ENCODE measurements at regions not wholly inside any gene's neighbourhood (a gene's known extent, or its start where the extent isn't known, plus 50 kb on each side); places are given as distances from the start of the nearest gene placed in this dataset.
A peak's percentile ranks its signal among the peaks of the same experiment; 100 is the strongest.

- TF ChIP-seq, protein P1, sequence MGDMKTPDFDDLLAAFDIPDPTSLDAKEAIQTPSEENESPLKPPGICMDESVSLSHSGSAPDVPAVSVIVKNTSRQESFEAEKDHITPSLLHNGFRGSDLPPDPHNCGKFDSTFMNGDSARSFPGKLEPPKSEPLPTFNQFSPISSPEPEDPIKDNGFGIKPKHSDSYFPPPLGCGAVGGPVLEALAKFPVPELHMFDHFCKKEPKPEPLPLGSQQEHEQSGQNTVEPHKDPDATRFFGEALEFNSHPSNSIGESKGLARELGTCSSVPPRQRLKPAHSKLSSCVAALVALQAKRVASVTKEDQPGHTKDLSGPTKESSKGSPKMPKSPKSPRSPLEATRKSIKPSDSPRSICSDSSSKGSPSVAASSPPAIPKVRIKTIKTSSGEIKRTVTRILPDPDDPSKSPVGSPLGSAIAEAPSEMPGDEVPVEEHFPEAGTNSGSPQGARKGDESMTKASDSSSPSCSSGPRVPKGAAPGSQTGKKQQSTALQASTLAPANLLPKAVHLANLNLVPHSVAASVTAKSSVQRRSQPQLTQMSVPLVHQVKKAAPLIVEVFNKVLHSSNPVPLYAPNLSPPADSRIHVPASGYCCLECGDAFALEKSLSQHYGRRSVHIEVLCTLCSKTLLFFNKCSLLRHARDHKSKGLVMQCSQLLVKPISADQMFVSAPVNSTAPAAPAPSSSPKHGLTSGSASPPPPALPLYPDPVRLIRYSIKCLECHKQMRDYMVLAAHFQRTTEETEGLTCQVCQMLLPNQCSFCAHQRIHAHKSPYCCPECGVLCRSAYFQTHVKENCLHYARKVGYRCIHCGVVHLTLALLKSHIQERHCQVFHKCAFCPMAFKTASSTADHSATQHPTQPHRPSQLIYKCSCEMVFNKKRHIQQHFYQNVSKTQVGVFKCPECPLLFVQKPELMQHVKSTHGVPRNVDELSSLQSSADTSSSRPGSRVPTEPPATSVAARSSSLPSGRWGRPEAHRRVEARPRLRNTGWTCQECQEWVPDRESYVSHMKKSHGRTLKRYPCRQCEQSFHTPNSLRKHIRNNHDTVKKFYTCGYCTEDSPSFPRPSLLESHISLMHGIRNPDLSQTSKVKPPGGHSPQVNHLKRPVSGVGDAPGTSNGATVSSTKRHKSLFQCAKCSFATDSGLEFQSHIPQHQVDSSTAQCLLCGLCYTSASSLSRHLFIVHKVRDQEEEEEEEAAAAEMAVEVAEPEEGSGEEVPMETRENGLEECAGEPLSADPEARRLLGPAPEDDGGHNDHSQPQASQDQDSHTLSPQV (IDR thresholded peaks at IDR 0.05), result no peak
Observed at GRCh38 chr2:150143087-150143536, 344.4 kb downstream of the RND3 start (continued).

- no peak for FAIRE-seq
- Histone ChIP-seq H3K27ac (ENCODE audit: extremely low read depth, low read depth, low read length) (no peak overlapping the region), H3K9me1 (ENCODE audit: control insufficient read depth, insufficient read depth, low read length) (no peaks in the 10 kb centered on the region), H3K27me3 (ENCODE audit: control insufficient read depth in 2 of 2, insufficient read depth in 2 of 2, low read length in 2 of 2) (no peaks in the 10 kb centered on the region), H3K4me1 (replicated peaks in 1 of 2; ENCODE audit: control insufficient read depth in 2 of 2, insufficient read depth in 2 of 2, low read length in 2 of 2) (no peaks in the 10 kb centered on the region), H3K9me3 (replicated peaks; ENCODE audit: control insufficient read depth, insufficient read depth, low read depth, low read length) (no peaks in the 10 kb centered on the region), H2AFZ (ENCODE audit: low read depth, low read length) (no peak overlapping the region), H3K4me2 (ENCODE audit: insufficient read depth, low read length) (no peak overlapping the region), H3K4me3 (no peak overlapping the region), H3K36me3 (ENCODE audit: control insufficient read depth, insufficient read depth, low read length) (no peaks in the 10 kb centered on the region), H4K20me1 (replicated peaks; ENCODE audit: control insufficient read depth, insufficient read depth, low read length) (no peaks in the 10 kb centered on the region), H3K79me2 (ENCODE audit: control insufficient read depth, insufficient read depth, low read length) (no peaks in the 10 kb centered on the region), H3K9ac (ENCODE audit: insufficient read depth in 1 of 2, low read depth in 2 of 2, low read length in 2 of 2) (no peak overlapping the region)
- DNase-seq (ENCODE audit: extremely low read depth in 1 of 4, low spot score in 3 of 4), result no peak
- in situ Hi-C loops (cut with MboI) (no loop called here), intact Hi-C loops (cut with micrococcal nuclease) (no loop called here)
- ChIA-PET POLR2A (no interaction called here), CTCF (ENCODE audit: low intra/inter-chr PET ratio) (no interaction called here)
- WGBS (ENCODE audit: insufficient coverage, low coverage, missing lambda C conversion rate), result 15% methylated on average over 1 of the region's 1 CpG
- BruUV-seq (replicated peaks), result no TSS peak
- ATAC-seq, result no peak
- TF ChIP-seq POLR3G (IDR thresholded peaks at IDR 0.05; ENCODE audit: extremely low read depth, insufficient read length, insufficient replicate concordance), result no peak
- TF ChIP-seq, protein P2, sequence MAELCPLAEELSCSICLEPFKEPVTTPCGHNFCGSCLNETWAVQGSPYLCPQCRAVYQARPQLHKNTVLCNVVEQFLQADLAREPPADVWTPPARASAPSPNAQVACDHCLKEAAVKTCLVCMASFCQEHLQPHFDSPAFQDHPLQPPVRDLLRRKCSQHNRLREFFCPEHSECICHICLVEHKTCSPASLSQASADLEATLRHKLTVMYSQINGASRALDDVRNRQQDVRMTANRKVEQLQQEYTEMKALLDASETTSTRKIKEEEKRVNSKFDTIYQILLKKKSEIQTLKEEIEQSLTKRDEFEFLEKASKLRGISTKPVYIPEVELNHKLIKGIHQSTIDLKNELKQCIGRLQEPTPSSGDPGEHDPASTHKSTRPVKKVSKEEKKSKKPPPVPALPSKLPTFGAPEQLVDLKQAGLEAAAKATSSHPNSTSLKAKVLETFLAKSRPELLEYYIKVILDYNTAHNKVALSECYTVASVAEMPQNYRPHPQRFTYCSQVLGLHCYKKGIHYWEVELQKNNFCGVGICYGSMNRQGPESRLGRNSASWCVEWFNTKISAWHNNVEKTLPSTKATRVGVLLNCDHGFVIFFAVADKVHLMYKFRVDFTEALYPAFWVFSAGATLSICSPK (IDR thresholded peaks at IDR 0.05; ENCODE audit: borderline replicate concordance), result no peak
- TF ChIP-seq, protein P3, sequence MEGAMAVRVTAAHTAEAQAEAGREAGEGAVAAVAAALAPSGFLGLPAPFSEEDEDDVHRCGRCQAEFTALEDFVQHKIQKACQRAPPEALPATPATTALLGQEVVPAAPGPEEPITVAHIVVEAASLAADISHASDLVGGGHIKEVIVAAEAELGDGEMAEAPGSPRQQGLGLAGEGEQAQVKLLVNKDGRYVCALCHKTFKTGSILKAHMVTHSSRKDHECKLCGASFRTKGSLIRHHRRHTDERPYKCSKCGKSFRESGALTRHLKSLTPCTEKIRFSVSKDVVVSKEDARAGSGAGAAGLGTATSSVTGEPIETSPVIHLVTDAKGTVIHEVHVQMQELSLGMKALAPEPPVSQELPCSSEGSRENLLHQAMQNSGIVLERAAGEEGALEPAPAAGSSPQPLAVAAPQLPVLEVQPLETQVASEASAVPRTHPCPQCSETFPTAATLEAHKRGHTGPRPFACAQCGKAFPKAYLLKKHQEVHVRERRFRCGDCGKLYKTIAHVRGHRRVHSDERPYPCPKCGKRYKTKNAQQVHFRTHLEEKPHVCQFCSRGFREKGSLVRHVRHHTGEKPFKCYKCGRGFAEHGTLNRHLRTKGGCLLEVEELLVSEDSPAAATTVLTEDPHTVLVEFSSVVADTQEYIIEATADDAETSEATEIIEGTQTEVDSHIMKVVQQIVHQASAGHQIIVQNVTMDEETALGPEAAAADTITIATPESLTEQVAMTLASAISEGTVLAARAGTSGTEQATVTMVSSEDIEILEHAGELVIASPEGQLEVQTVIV (CRISPR knock-in tag; IDR thresholded peaks at IDR 0.05; ENCODE audit: borderline replicate concordance), result no peak
- TF ChIP-seq ZNF696 (CRISPR knock-in tag; conservative IDR thresholded peaks at IDR 0.05), result no peak
- TF ChIP-seq MAFG (tag; conservative IDR thresholded peaks at IDR 0.05), result peak; percentile 51
- TF ChIP-seq, protein P4, sequence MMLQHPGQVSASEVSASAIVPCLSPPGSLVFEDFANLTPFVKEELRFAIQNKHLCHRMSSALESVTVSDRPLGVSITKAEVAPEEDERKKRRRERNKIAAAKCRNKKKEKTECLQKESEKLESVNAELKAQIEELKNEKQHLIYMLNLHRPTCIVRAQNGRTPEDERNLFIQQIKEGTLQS (IDR thresholded peaks at IDR 0.05), result no peak
- TF ChIP-seq, protein P4 (CRISPR knock-in tag; conservative IDR thresholded peaks at IDR 0.05), result no peak
- TF ChIP-seq ZNF316 (IDR thresholded peaks at IDR 0.05), result peak; percentile 56; the same call in 1 of the 2 replicates
- no peak for TF ChIP-seq ZNF121 (CRISPR knock-in tag; conservative IDR thresholded peaks at IDR 0.05)
Observed at GRCh38 chr2:150142561-150142960, 344.9 kb downstream of the RND3 start.

Measured in K562 (cell line).